ENCODE measurements at regions not wholly inside any gene's neighbourhood (a gene's known extent, or its start where the extent isn't known, plus 50 kb on each side); places are given as distances from the start of the nearest gene placed in this dataset.

GRCh38 chr4:19857380-19857779, 394.3 kb upstream of the SLIT2 start:
- no peaks in the 10 kb centered on the region for H3K9me3 ChIP-seq (ENCODE audit: insufficient read depth, low read depth, low read length)
- H3K4me1 ChIP-seq (ENCODE audit: insufficient read depth, low read length): no peaks in the 10 kb centered on the region
- H3K9ac ChIP-seq (ENCODE audit: low read depth, low read length): no peak overlapping the region
- H3K4me3 ChIP-seq (ENCODE audit: low read length): no peak overlapping the region
- no peak overlapping the region for H3K27ac ChIP-seq (ENCODE audit: low read length)
- no peaks in the 10 kb centered on the region for H3K27me3 ChIP-seq (ENCODE audit: insufficient read depth, low read length)
- no peaks in the 10 kb centered on the region for H3K36me3 ChIP-seq (ENCODE audit: insufficient read depth, low read depth, low read length)

DNA sequence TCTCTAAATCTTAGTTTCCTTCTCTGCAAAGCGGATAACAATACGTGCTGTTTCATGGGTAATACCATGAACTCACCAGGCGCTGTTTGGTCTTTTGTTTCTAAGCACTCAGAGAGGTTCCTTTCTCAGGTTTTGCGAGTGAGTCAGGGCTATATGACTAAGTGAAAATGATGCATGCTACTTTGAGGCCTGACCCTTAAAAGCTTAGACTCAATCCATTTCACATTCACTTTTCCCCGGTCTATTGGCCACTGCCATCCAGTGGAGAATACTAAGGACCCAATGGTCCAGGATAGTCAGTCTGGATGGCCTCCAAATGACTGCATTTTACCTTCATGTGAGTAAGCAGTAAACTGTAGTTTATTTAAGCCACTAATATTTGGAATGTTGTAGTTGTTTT, 400.8 kb upstream of the SLIT2 start:
- no peaks in the 10 kb centered on the region for H3K36me3 ChIP-seq (ENCODE audit: insufficient read depth, low read depth, low read length)
- H3K27ac ChIP-seq (ENCODE audit: low read length): no peak overlapping the region
- no peaks in the 10 kb centered on the region for H3K27me3 ChIP-seq (ENCODE audit: insufficient read depth, low read length)
- no peak overlapping the region for H3K9ac ChIP-seq (ENCODE audit: low read depth, low read length)
- no peaks in the 10 kb centered on the region for H3K4me1 ChIP-seq (ENCODE audit: insufficient read depth, low read length)
- no peak overlapping the region for H3K4me3 ChIP-seq (ENCODE audit: low read length)
- H3K9me3 ChIP-seq (ENCODE audit: insufficient read depth, low read depth, low read length): no peaks in the 10 kb centered on the region

DNA sequence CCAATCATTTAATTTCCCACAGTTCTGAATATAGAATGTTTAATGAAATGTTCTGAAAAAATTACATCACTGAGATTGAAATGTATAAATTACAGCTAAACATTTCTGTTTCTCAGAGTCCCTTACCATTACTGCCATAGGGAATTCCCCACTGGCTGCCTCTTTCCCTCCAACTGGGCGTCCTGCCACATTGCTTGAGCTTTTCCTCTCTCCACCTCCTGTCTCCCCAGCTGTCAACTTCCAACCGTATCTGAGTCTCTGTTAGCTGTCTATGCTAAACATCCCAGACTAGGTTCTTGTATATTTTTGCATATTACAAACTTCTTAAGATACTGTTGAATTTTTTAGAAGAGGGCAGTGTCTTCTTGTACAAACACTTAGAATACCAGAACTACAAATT, 407.3 kb upstream of the SLIT2 start:
- no peak overlapping the region for H3K27ac ChIP-seq (ENCODE audit: low read length)
- no peaks in the 10 kb centered on the region for H3K4me1 ChIP-seq (ENCODE audit: insufficient read depth, low read length)
- H3K9ac ChIP-seq (ENCODE audit: low read depth, low read length): no peak overlapping the region
- no peaks in the 10 kb centered on the region for H3K27me3 ChIP-seq (ENCODE audit: insufficient read depth, low read length)
- no peaks in the 10 kb centered on the region for H3K36me3 ChIP-seq (ENCODE audit: insufficient read depth, low read depth, low read length)
- H3K9me3 ChIP-seq (ENCODE audit: insufficient read depth, low read depth, low read length): no peaks in the 10 kb centered on the region
- no peak overlapping the region for H3K4me3 ChIP-seq (ENCODE audit: low read length)

DNA sequence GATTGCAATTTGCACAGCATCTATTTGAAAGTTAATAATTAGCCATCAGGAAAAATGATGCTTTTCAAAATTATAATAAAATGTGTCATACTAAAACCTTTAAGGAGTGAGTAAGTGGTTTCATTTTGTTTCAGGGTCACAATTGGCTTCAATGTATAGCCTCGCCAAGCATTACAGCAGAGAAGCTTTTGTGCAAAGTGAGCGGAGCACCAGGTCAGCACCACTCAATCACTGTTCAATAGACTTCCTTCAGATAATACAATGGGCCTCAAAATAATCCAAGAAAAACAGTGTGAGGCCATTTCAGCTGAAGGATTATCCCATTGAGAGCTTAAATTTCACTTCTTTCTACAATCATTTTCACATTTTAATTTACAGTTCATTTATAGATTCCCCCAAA, 409.2 kb upstream of the SLIT2 start:
- Histone ChIP-seq H3K36me3 (ENCODE audit: insufficient read depth, low read depth, low read length) (no peaks in the 10 kb centered on the region), H3K4me3 (ENCODE audit: low read length) (no peak overlapping the region), H3K9me3 (ENCODE audit: insufficient read depth, low read depth, low read length) (no peaks in the 10 kb centered on the region), H3K4me1 (ENCODE audit: insufficient read depth, low read length) (no peaks in the 10 kb centered on the region), H3K27me3 (ENCODE audit: insufficient read depth, low read length) (no peaks in the 10 kb centered on the region), H3K9ac (ENCODE audit: low read depth, low read length) (no peak overlapping the region), H3K27ac (ENCODE audit: low read length) (no peak overlapping the region)

DNA sequence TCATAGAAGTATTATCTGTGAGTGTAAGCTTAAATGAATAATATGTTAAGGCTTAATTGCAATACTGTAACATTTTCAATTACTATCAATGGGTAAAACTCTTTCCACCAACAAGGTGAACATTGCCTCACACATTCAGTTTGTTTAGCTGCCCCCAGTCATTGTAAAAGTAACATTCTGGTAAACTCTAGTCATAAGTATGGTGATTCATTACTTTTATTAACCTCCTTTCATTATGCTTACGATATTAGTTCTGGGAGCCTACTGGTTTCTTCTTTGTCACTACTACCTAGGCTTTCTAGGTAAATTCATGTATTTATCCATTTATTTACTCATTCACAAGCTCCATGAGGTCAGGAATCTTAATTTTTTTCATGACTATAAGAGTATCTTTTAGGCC, 412.8 kb upstream of the SLIT2 start:
- Histone ChIP-seq H3K9ac (ENCODE audit: low read depth, low read length) (no peak overlapping the region), H3K4me3 (ENCODE audit: low read length) (no peak overlapping the region), H3K9me3 (ENCODE audit: insufficient read depth, low read depth, low read length) (no peaks in the 10 kb centered on the region), H3K27me3 (ENCODE audit: insufficient read depth, low read length) (no peaks in the 10 kb centered on the region), H3K36me3 (ENCODE audit: insufficient read depth, low read depth, low read length) (no peaks in the 10 kb centered on the region), H3K4me1 (ENCODE audit: insufficient read depth, low read length) (no peaks in the 10 kb centered on the region), H3K27ac (ENCODE audit: low read length) (no peak overlapping the region)

DNA sequence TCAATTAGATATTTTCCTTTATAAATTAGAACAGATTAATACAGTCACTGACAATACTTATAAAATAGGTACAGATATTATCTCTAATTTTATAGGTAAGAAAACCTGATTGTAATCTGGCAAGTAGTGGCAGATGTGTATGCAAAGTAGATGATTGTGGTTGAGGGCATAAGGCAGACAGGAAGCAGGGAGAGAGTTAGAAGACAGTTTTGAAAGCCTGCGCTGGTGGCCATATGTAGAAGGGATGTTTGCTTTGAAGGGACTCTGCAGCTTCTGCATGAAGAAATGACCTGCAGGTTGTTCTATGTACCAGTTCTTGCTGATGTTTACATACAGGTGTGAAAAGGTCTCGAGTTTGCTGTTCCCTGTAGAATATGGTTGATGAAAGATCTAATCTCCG, 416.3 kb upstream of the SLIT2 start:
- no peak overlapping the region for H3K27ac ChIP-seq (ENCODE audit: low read length)
- H3K4me3 ChIP-seq (ENCODE audit: low read length): no peak overlapping the region
- H3K9me3 ChIP-seq (ENCODE audit: insufficient read depth, low read depth, low read length): no peaks in the 10 kb centered on the region
- no peaks in the 10 kb centered on the region for H3K4me1 ChIP-seq (ENCODE audit: insufficient read depth, low read length)
- no peaks in the 10 kb centered on the region for H3K36me3 ChIP-seq (ENCODE audit: insufficient read depth, low read depth, low read length)
- no peak overlapping the region for H3K9ac ChIP-seq (ENCODE audit: low read depth, low read length)
- H3K27me3 ChIP-seq (ENCODE audit: insufficient read depth, low read length): no peaks in the 10 kb centered on the region

DNA sequence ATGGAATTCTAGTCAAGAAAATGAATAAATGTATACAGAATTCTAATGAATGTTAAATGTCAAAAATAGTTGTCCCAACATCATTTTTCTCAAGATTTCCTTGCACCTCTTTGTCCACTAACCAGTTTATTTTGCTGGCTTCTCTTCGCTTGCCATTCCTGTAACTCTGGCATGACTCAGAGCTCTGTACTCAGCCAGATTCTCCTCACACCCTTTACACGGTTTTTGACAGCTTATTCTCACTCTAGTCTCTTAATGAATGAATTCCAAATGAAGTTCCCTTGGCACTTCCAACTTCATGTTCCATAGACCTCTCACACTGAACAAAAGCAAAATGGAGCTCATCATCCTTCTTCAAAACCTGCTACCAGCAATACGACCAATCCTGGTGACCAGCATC, 419.3 kb upstream of the SLIT2 start:
- Histone ChIP-seq H3K27me3 (ENCODE audit: insufficient read depth, low read length) (no peaks in the 10 kb centered on the region), H3K36me3 (ENCODE audit: insufficient read depth, low read depth, low read length) (no peaks in the 10 kb centered on the region), H3K4me3 (ENCODE audit: low read length) (no peak overlapping the region), H3K9me3 (ENCODE audit: insufficient read depth, low read depth, low read length) (no peaks in the 10 kb centered on the region), H3K9ac (ENCODE audit: low read depth, low read length) (no peak overlapping the region), H3K4me1 (ENCODE audit: insufficient read depth, low read length) (no peaks in the 10 kb centered on the region), H3K27ac (ENCODE audit: low read length) (no peak overlapping the region)

DNA sequence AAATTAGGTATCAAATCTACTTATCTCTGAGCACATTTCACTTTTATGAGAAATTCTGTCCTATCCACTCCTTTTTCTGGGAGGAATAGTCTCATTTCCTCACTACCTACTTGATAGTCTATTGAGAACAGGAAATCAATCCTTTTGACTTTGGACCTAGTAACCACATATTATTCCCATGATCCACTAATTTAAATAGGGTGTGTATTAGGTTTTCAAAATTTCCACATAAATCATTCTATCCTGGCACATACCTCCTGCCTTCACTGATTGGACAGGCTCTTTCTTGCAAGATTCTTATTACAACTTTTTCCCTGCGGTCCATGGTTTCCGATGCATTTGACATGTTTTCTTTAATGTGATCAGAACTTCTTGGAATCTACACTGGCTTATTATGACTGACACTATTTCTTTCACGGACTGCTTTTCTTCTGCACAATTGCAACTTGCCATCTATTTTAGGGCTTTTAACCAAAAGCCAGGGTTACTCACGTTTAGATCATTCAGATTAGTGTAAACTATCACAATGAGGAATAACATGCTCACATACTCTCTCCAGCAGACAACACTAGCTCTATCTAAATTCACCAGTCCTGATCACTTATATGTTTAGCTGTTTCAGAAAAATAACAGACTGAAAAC, 419.9 kb upstream of the SLIT2 start:
- no peaks in the 10 kb centered on the region for H3K9me3 ChIP-seq (ENCODE audit: insufficient read depth, low read depth, low read length)
- H3K9ac ChIP-seq (ENCODE audit: low read depth, low read length): no peak overlapping the region
- H3K4me3 ChIP-seq (ENCODE audit: low read length): no peak overlapping the region
- H3K4me1 ChIP-seq (ENCODE audit: insufficient read depth, low read length): no peaks in the 10 kb centered on the region
- no peaks in the 10 kb centered on the region for H3K27me3 ChIP-seq (ENCODE audit: insufficient read depth, low read length)
- H3K36me3 ChIP-seq (ENCODE audit: insufficient read depth, low read depth, low read length): no peaks in the 10 kb centered on the region
- H3K27ac ChIP-seq (ENCODE audit: low read length): no peak overlapping the region

- Histone ChIP-seq H3K9me3 (ENCODE audit: insufficient read depth, low read depth, low read length) (no peaks in the 10 kb centered on the region), H3K27ac (ENCODE audit: low read length) (no peak overlapping the region), H3K9ac (ENCODE audit: low read depth, low read length) (no peak overlapping the region)
Observed at GRCh38 chr4:19829101-19829500, 422.6 kb upstream of the SLIT2 start.

GRCh38 chr4:19823781-19824180, 427.9 kb upstream of the SLIT2 start:
- Histone ChIP-seq H3K36me3 (ENCODE audit: insufficient read depth, low read depth, low read length) (no peaks in the 10 kb centered on the region), H3K27ac (ENCODE audit: low read length) (no peak overlapping the region), H3K4me3 (ENCODE audit: low read length) (no peak overlapping the region), H3K9me3 (ENCODE audit: insufficient read depth, low read depth, low read length) (no peaks in the 10 kb centered on the region), H3K9ac (ENCODE audit: low read depth, low read length) (no peak overlapping the region), H3K4me1 (ENCODE audit: insufficient read depth, low read length) (no peaks in the 10 kb centered on the region), H3K27me3 (ENCODE audit: insufficient read depth, low read length) (no peaks in the 10 kb centered on the region)

More at GRCh38 chr4:19829101-19829500, 422.6 kb upstream of the SLIT2 start:
- no peaks in the 10 kb centered on the region for H3K4me1 ChIP-seq (ENCODE audit: insufficient read depth, low read length)
- no peaks in the 10 kb centered on the region for H3K27me3 ChIP-seq (ENCODE audit: insufficient read depth, low read length)
- H3K36me3 ChIP-seq (ENCODE audit: insufficient read depth, low read depth, low read length): no peaks in the 10 kb centered on the region
- H3K4me3 ChIP-seq (ENCODE audit: low read length): no peak overlapping the region

DNA sequence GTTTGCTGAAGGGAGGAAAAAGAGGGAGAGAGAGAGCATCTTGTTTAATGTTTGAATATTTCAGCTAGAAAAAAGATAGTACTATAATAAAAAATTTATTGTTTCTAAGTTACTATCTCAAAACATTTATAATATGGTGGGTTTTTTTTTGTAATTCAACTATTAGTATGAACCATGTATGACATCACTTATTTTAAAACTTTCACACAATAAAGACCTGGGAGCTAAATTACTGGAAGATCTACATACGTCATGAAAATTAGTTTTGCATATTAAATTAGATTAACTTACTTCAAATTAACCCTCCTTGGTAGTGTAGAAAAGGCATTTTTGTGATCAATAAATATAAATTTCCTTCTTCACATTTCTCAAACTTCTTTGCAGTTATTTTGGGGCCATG, 432.0 kb upstream of the SLIT2 start:
- no peak overlapping the region for H3K9ac ChIP-seq (ENCODE audit: low read depth, low read length)
- H3K27me3 ChIP-seq (ENCODE audit: insufficient read depth, low read length): no peaks in the 10 kb centered on the region
- no peak overlapping the region for H3K27ac ChIP-seq (ENCODE audit: low read length)
- no peak overlapping the region for H3K4me3 ChIP-seq (ENCODE audit: low read length)
- H3K9me3 ChIP-seq (ENCODE audit: insufficient read depth, low read depth, low read length): no peaks in the 10 kb centered on the region
- no peaks in the 10 kb centered on the region for H3K36me3 ChIP-seq (ENCODE audit: insufficient read depth, low read depth, low read length)
- H3K4me1 ChIP-seq (ENCODE audit: insufficient read depth, low read length): no peaks in the 10 kb centered on the region

GRCh38 chr4:19809989-19810388, 441.7 kb upstream of the SLIT2 start:
- Histone ChIP-seq H3K27me3 (ENCODE audit: insufficient read depth, low read length) (no peaks in the 10 kb centered on the region), H3K4me1 (ENCODE audit: insufficient read depth, low read length) (no peaks in the 10 kb centered on the region), H3K4me3 (ENCODE audit: low read length) (no peak overlapping the region), H3K9ac (ENCODE audit: low read depth, low read length) (no peak overlapping the region), H3K36me3 (ENCODE audit: insufficient read depth, low read depth, low read length) (no peaks in the 10 kb centered on the region), H3K9me3 (ENCODE audit: insufficient read depth, low read depth, low read length) (no peaks in the 10 kb centered on the region), H3K27ac (ENCODE audit: low read length) (no peak overlapping the region)
